Activated T-helper 9 cell treated with anti-CD3 and anti-CD28 coated beads, Interleukin-2, amount 50 U/mL, for 16 hours (primary cell): ENCODE measurements at regions not wholly inside any gene's neighbourhood (a gene's known extent, or its start where the extent isn't known, plus 50 kb on each side); places are given as distances from the start of the nearest gene placed in this dataset.
"Not testable (repeated sequence)": the region's sequence is repeated elsewhere in the genome, so short reads cannot be mapped to it uniquely, and the experiment has no call there.

Experiments used
- DNase-seq: peaks from one replicate; pipeline ENCODE4 v3.0.0-alpha.2; 2020; ENCODE audit warnings: low read depth

- DNase-seq = no peak
Measured at GRCh38 chr10:64733980-64734379, 1212.8 kb downstream of the REEP3 start.

DNA sequence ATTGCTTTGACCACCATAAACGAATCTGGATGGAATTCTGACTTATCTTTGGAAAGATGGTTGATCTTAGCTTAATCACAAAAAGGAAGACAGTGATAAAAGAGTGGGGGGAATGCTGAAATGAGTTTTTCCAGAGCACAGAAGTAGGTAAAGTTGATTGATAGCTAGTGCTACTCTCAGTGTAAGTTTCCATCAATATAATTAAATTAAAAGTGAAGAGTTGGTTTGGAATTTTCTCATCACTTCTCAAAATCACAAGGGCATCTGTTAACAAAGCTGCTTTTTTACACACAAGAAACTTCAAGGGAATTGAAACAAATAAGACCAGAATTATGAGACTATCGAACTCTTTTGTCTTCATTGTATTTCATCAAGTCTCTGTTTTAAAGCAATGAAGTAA lies 1217.3 kb downstream of the REEP3 start:
- no peak for DNase-seq

DNA sequence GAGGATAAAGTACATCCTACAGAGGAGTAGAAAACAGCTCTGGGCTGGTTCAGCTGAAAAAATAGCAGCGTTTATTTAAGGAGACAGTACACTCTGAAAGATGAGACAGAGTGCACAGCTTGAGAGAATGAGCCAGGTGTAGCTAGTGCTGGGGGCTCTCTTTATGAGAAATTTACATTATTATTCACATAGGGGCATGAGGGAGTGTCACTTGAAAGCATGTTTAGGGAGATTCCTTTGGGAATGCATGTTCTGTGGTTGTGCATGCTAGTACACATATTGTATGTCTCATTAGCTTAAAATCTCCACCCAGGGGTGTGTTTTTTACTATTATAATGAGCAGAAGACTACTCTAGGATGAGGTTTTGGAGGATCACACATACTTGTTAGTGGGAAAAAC lies 1224.4 kb downstream of the REEP3 start:
- no peak for DNase-seq

GRCh38 chr10:64750672-64751071 lies 1229.5 kb downstream of the REEP3 start:
- DNase-seq = no peak

GRCh38 chr10:64753516-64753915 lies 1232.3 kb downstream of the REEP3 start:
- no peak for DNase-seq

DNA sequence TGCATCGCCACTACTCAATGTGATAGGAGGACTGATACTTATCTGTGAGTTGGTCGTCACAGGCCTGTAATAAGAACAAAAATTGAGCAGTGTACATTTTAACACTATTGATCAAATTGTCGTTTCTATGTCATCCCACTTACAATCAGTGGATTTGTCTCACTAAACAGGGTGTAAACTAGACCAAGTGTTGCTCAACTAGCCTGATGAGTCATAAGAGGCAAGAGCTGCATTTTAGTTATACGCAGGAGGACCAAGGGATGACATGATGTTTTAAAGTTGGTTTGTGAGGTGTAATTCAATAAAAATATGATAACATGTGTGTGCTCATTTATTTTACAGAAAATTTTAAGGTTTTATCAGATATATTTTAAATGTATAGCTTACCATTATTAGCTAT lies 1239.2 kb downstream of the REEP3 start:
- DNase-seq = no peak

DNA sequence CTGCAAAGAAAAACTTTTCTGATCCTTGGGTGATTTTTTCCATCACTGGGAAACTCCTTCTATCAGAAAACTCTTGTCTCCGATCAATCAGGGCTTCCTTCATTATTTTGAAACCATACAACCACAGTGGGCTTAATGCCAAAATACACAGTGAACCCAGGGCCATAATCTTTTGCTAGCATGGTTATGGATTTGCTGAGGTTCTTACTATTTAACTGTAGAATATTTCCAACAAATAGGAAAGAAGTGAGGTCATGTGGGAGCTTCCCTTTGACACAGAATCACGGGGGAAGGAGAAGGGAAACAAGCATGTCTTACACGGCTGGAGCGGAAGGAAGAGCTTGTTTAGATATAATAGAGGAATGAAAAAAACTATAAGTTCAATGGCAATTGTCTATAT lies 1241.7 kb downstream of the REEP3 start:
- no peak for DNase-seq

DNA sequence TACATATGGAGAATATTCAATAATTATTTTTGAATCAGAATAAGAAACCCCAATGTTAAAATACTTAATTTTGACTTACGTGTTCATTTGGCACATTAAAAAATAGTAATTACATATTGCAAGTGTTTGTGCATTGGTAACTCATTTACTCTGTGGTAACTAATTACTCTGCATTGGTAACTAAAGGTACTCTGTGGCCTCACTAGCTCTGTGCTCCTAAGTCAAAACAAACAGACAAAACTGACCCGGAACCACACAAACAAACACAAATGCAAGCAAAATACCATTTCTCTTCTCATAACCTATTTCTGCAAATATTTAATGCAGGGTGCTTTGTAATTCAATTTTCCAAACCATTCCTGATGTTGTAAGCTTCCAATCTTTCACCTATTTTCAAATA lies 1244.3 kb downstream of the REEP3 start:
- no peak for DNase-seq

DNA sequence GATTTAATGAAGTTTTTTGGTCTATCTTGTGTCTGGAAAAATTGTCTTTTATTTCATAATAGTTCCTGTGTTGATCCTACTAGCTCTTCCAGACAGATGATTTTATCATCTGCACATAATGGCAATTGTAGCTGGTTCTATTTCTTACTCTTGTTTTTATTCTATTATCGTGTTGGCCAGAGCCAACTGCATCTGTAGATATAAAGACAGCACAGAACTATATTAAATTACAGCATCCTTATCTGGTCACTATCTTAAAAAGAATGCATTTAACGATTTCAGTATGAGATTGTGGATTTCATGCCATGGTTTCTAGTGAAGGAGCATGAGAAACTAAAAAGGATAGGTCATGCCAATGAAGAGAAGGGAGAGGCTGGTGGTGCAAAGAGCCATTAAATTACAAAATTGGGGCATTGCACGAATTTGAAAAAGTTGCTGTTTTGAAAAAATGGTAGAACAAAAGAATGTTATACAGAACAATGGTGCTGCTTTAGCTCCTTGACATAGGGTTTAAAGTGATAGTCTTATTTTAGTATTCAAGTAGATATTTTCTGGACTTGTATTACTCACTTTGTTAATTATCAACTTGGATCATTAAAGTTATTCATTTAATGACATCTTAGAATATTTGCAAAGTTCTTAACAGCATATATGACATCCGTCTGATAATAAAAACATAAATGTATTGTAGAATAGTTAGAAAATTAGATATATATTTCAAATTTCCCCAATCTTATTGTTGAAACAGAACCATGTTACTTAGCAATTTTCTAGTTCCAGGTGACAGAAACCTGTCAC lies 1250.3 kb downstream of the REEP3 start:
- no peak for DNase-seq

- DNase-seq = no peak
Measured at GRCh38 chr10:64773357-64773756, 1252.2 kb downstream of the REEP3 start.

DNA sequence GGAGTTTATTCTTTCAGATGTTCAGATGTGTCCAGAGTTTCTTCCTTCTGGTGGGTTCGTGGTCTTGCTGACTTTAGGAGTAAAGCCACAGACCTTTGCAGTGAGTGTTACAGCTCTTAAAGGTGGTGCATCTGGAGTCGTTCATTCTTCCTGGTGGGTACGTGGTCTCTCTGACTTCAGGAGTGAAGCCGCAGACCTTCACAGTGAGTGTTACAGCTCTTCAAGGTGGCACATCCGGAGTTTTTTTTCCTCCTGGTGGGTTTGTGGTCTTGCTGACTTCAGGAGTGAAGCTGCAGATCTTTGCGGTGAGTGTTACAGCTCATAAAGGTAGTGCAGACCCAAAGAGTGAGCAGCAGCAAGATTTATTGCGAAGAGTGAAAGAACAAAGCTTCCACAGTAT lies 1263.2 kb downstream of the REEP3 start:
- not testable (repeated sequence) for DNase-seq

DNA sequence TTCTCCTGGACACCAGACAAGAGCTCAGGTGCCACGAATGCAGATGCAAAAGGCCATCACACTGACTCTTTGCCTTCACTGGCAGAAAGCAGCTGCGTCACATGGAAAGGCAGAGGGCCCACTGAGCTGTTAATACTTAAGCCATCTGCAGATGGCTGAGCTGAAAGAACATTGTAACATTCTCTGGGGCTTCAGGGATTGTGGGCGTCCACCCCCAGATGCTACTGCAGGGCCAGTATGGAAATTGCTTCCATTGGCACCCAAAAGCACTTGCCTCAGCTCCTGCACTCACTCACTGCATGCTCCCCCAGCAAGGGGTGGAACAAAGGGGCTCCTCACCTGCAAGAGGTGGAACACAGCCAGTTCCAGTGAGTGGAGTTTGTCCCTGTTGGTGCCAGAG lies 1264.6 kb downstream of the REEP3 start:
- DNase-seq = no peak

GRCh38 chr10:64786989-64787388 lies 1265.8 kb downstream of the REEP3 start:
- DNase-seq = no peak

DNA sequence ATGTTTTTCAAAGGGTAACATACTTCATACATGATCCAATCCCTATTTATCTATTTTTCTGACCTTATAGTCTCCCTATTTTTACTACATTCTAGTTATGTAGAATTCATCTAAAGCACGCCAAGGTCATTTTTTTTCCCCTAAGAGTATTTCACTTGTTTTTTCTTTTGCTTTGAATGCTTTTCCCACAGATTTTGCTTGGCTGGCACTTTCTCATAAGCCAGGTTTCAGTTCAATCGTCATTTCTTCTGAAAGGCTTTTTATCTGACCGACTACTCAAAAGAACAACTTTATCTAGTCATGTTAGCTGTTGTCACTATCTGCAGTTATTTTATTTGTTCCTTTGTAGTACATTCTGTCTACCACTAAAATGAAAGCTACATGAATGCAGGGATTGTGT lies 1274.6 kb downstream of the REEP3 start:
- no peak for DNase-seq

DNA sequence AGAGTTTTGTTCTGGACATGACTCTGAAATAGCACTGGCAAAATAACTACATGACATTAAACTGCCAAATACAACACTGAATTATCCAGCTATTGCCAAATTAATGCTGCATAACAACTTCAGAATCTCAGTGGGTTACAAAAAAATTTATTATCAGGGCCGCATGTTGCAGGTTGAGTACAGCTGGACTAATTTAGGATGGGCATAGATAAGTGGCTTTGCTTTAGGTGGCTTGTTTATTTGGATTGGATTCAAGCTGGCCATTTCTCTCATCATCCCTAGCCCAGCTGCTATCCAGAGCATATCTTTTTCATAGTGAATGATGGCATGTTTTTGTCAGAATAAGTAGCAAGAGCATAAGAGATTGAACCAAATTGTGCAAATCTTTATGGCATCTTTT lies 1277.1 kb downstream of the REEP3 start:
- DNase-seq = no peak

DNA sequence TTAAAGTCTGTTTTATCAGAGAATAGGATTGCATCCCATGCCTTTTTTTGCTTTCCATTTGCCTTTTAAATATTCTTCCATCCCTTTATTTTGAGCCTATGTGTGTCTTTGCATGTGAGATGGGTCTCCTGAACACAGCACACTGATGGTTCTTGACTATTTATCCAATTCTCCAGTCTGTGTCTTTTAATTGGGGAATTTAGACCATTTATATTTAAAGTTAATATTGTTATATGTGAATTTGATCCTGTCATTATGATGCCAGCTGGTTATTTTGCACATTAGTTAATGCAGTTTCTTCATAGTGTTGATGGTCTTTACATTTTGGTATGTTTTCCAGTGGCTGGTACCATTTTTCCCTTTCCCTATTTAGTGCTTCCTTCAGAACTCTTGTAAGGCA lies 1287.0 kb downstream of the REEP3 start:
- DNase-seq = not testable (repeated sequence)

DNA sequence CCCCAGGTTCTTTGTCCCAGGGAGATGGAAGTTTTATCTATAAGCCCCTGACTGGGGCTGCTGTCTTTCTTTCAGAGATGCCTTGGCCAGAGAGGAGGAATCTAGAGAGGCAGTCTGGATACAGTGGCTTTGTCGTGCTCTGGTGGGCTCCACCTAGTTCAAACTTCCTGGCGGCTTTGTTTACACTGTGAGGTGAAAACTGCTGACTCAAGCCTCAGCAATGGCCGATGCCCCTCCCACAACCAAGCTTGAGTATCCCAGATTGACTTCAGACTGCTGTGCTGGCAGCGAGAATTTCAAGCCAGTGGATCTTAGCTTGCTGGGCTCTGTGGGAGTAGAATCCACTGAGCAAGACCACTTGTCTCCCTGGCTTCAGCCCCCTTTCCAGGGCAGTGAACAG lies 1288.8 kb downstream of the REEP3 start:
- not testable (repeated sequence) for DNase-seq

GRCh38 chr10:64813391-64813790 lies 1292.2 kb downstream of the REEP3 start:
- no peak for DNase-seq

GRCh38 chr10:64814201-64814600 lies 1293.0 kb downstream of the REEP3 start:
- DNase-seq = no peak

- DNase-seq = no peak
Measured at GRCh38 chr10:64829888-64830412, 1308.7 kb downstream of the REEP3 start.

GRCh38 chr10:64830869-64831268 lies 1309.7 kb downstream of the REEP3 start:
- no peak for DNase-seq

GRCh38 chr10:64840341-64840740 lies 1319.1 kb downstream of the REEP3 start:
- no peak for DNase-seq

GRCh38 chr10:64846700-64847099 lies 1325.5 kb downstream of the REEP3 start:
- no peak for DNase-seq

GRCh38 chr10:64855941-64856340 lies 1334.7 kb downstream of the REEP3 start:
- DNase-seq = no peak
